Naive thymus-derived CD4-positive, alpha-beta T cell (primary cell): ENCODE measurements at regions not wholly inside any gene's neighbourhood (a gene's known extent, or its start where the extent isn't known, plus 50 kb on each side); places are given as distances from the start of the nearest gene placed in this dataset.

Experiments used
- ATAC-seq: fragments of 150-1000 bp; cut with Tn5 transposase; 2 replicates; pipeline ENCODE4 v1.10.0; 2021; ENCODE audit warnings: mild to moderate bottlenecking, moderate library complexity
- CTCF ChIA-PET: fragments of 350-600 bp; sonication (Branson Sonifier 250); formaldehyde crosslinking; loops from one replicate; lab custom pipeline; 2021; ENCODE audit warnings: antibody characterized with exemption; lab: Charles Lee
- POLR2A ChIA-PET: fragments of 350-600 bp; sonication (Branson Sonifier 250); formaldehyde crosslinking; loops from one replicate; lab custom pipeline; 2021; ENCODE audit warnings: antibody characterized with exemption, inconsistent platforms; lab: Charles Lee
- DNase-seq, 9 donors: peaks; one replicate each; pipeline versions ENCODE4 v3.0.0 to v3.0.0-alpha.2; 2020 to 2022; ENCODE audit warnings: mixed read lengths in 1 of 9
- H3K27ac ChIP-seq: one replicate; pipeline ENCODE4 v1.7.0; 2013; ENCODE audit warnings: mild to moderate bottlenecking, low read depth, low read length, moderate library complexity
- H3K27me3 ChIP-seq, 2 donors: one replicate each; pipeline ENCODE4 v1.7.0; 2013; ENCODE audit warnings: low read length in 2 of 2, mild to moderate bottlenecking in 2 of 2, moderate library complexity in 2 of 2; ENCODE audit not compliant: control insufficient read depth in 2 of 2, insufficient read depth in 2 of 2
- H3K36me3 ChIP-seq, 3 experiments: 1 replicate in 2 of 3; 2 replicates in 1 of 3; pipeline ENCODE4 v1.7.0; 2013; ENCODE audit warnings: low read length in 3 of 3, mild to moderate bottlenecking in 3 of 3, moderate library complexity in 1 of 3; ENCODE audit not compliant: insufficient read depth in 3 of 3, control insufficient read depth in 2 of 3
- H3K4me1 ChIP-seq, 2 donors: one replicate each; pipeline ENCODE4 v1.7.0; 2013; ENCODE audit warnings: low read length in 2 of 2, mild to moderate bottlenecking in 2 of 2, moderate library complexity in 1 of 2; ENCODE audit not compliant: control insufficient read depth in 2 of 2, insufficient read depth in 2 of 2
- H3K4me3 ChIP-seq: 2 replicates; pipeline ENCODE4 v1.7.0; 2013; ENCODE audit warnings: mild to moderate bottlenecking, low read length
- H3K9me3 ChIP-seq, 3 experiments: 1 replicate in 2 of 3; 2 replicates in 1 of 3; pipeline ENCODE4 v1.7.0; 2013; ENCODE audit warnings: low read length in 3 of 3; ENCODE audit not compliant: control insufficient read depth in 2 of 3
- H3K27ac Mint-ChIP-seq, 9 donors: one replicate each; pipeline ENCODE4 v1.8.0; 2020 to 2022; ENCODE audit warnings: mixed read lengths in 9 of 9, mild to moderate bottlenecking in 8 of 9, moderate library complexity in 5 of 9, inconsistent platforms in 2 of 9
- H3K27me3 Mint-ChIP-seq, 5 donors: one replicate each; pipeline ENCODE4 v1.8.0; 2021 to 2022; ENCODE audit warnings: mixed read lengths in 5 of 5, mild to moderate bottlenecking in 1 of 5
- H3K36me3 Mint-ChIP-seq, 5 donors: one replicate each; pipeline ENCODE4 v1.8.0; 2020 to 2022; ENCODE audit warnings: mixed read lengths in 5 of 5, mild to moderate bottlenecking in 3 of 5, inconsistent platforms in 1 of 5
- H3K4me1 Mint-ChIP-seq, 7 donors: one replicate each; pipeline ENCODE4 v1.8.0; 2020 to 2022; ENCODE audit warnings: mixed read lengths in 7 of 7, mild to moderate bottlenecking in 3 of 7, inconsistent platforms in 1 of 7
- H3K4me3 Mint-ChIP-seq, 10 donors: one replicate each; pipeline ENCODE4 v1.8.0; 2020 to 2022; ENCODE audit warnings: mild to moderate bottlenecking in 10 of 10, mixed read lengths in 10 of 10, moderate library complexity in 6 of 10, inconsistent platforms in 2 of 10
- H3K9me3 Mint-ChIP-seq, 11 donors: one replicate each; pipeline ENCODE4 v1.8.0; 2020 to 2022; ENCODE audit warnings: mixed read lengths in 11 of 11, mild to moderate bottlenecking in 4 of 11, inconsistent platforms in 1 of 11, moderate library complexity in 1 of 11
- intact Hi-C, 2 donors: fragments of 100-400 bp; cut with micrococcal nuclease; formaldehyde crosslinking; loops; one replicate each; pipeline ENCODE4 v1.15.1; 2023

GRCh38 chr4:1472148-1472797, 66.0 kb upstream of the NKX1-1 start:
- POLR2A ChIA-PET = no interaction called here
- DNase-seq = no peak
- H3K4me3 Mint-ChIP-seq = peak overlapping the region in 1 of 10 donors; percentile 25

DNA sequence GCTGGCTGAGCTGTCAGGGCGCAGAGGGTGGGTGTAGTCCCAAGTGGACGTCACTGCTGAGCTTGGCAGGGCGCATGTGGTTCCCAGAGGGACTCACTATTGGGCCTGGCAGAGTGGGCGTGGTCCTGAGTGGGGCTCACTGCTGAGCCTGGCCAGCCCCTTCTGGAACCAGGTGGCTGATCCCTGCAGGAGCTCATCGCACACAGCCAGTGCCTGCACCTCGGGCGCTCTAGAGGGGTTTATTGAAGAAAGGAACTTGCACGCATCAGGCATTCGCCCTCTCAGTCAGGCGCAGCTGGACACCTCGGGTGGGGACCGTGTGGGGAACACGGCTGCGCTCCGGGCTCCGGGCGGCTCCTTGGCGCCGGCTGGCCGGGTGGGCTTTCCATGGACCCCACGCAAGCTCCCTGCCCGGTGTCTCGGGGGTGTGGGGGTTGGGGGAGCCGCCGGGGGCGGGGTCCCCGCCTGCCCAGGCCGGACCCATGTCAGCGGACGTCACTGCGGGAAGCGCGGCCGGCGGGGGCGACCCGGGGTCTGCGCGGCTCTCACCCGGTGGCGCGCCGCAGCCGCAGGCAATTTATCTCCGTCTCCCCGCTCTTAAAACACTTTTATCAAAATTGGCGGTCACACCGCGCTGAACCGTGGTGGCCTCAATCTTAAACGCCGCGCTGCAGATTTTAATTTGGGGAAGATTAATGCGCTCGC, 65.4 kb upstream of the NKX1-1 start:
- no peaks in the 10 kb centered on the region for H3K4me1 Mint-ChIP-seq
- DNase-seq (no peak), ATAC-seq (no peak)
- Histone ChIP-seq H3K4me1 (no peaks in the 10 kb centered on the region), H3K27me3 (no peaks in the 10 kb centered on the region), H3K27ac (no peak overlapping the region), H3K36me3 (no peaks in the 10 kb centered on the region), H3K4me3 (no peak overlapping the region), H3K9me3 (peaks cover 0 to 8% (median 0%) of the 10 kb centered on the region in 3 experiments)
- H3K4me3 Mint-ChIP-seq = no peak overlapping the region
- ChIA-PET CTCF (interaction anchor here (0.6 kb wide), 1 partner anchor 652 kb away, joined by 3 read pairs; no protein-coding TSS in a partner anchor), POLR2A (no interaction called here)
- intact Hi-C loops = no loop called here
- peaks cover 4 to 22% (median 14%) of the 10 kb centered on the region in 11 donors for H3K9me3 Mint-ChIP-seq
- H3K36me3 Mint-ChIP-seq = peaks cover 0 to 15% (median 0%) of the 10 kb centered on the region in 5 donors
- H3K27ac Mint-ChIP-seq = no peak overlapping the region
- peaks cover 4 to 24% (median 14%) of the 10 kb centered on the region in 5 donors for H3K27me3 Mint-ChIP-seq

More at GRCh38 chr4:1472148-1472797, 66.0 kb upstream of the NKX1-1 start:
- H3K4me1 ChIP-seq = no peaks in the 10 kb centered on the region
- CTCF ChIA-PET = interaction anchor here (0.6 kb wide), 1 partner anchor 653 kb away, joined by 3 read pairs; no protein-coding TSS in a partner anchor
- H3K27me3 ChIP-seq = no peaks in the 10 kb centered on the region
- no peak for ATAC-seq
- Mint-ChIP-seq H3K27me3 (peaks cover 4 to 24% (median 14%) of the 10 kb centered on the region in 5 donors), H3K27ac (no peak overlapping the region), H3K9me3 (peaks cover 4 to 21% (median 13%) of the 10 kb centered on the region in 11 donors), H3K36me3 (peaks cover 0 to 15% (median 0%) of the 10 kb centered on the region in 5 donors), H3K4me1 (no peaks in the 10 kb centered on the region)
- H3K4me3 ChIP-seq = no peak overlapping the region
- H3K36me3 ChIP-seq = no peaks in the 10 kb centered on the region
- peaks cover 0 to 8% (median 0%) of the 10 kb centered on the region in 3 experiments for H3K9me3 ChIP-seq
- intact Hi-C loops = no loop called here
- H3K27ac ChIP-seq = no peak overlapping the region

DNA sequence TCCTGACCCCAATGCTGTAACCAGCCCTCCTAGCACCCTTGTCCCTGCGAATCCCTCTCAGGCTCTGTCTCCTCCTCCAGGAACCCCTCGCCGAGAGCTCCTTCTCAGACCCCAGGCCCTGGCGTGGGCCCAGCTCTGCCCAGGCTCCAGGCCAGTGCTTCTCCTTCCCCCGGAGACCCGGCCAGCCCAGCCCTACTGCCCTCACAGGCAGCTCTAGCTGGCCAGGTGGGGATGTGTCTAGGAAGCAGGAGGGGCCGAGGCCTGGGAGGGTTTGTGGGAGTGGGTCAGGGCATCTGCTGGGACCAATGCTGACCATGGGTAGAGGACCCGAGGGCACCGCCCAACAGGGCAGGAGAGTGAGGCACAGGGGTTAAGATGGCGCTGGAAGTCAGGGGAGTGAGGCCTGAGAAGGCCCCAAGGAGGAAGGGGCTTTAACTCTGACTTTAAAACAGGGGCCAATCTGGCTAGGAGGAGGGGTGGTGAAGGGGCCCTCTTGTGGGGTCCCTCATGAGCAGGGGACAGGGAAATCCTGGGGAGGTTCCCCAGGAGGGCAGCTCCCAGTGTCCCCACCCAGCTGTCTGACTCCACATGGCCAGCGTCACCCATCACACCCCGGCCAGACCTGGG, 64.7 kb upstream of the NKX1-1 start:
- ATAC-seq (no peak), DNase-seq (no peak)
- Histone ChIP-seq H3K36me3 (no peaks in the 10 kb centered on the region), H3K4me1 (no peaks in the 10 kb centered on the region), H3K4me3 (no peak overlapping the region), H3K9me3 (peaks cover 0 to 8% (median 0%) of the 10 kb centered on the region in 3 experiments), H3K27ac (no peak overlapping the region), H3K27me3 (no peaks in the 10 kb centered on the region)
- no peak overlapping the region for H3K4me3 Mint-ChIP-seq
- ChIA-PET POLR2A (no interaction called here), CTCF (no interaction called here)
- no peaks in the 10 kb centered on the region for H3K4me1 Mint-ChIP-seq
- peaks cover 4 to 20% (median 14%) of the 10 kb centered on the region in 11 donors for H3K9me3 Mint-ChIP-seq
- H3K36me3 Mint-ChIP-seq = peaks cover 0 to 15% (median 0%) of the 10 kb centered on the region in 5 donors
- H3K27ac Mint-ChIP-seq = no peak overlapping the region
- H3K27me3 Mint-ChIP-seq = peaks cover 4 to 24% (median 14%) of the 10 kb centered on the region in 5 donors
- intact Hi-C loops = no loop called here

GRCh38 chr4:1470393-1470670, 64.1 kb upstream of the NKX1-1 start:
- H3K27ac ChIP-seq = no peak overlapping the region
- intact Hi-C loops = no loop called here
- ChIA-PET CTCF (no interaction called here), POLR2A (no interaction called here)
- Mint-ChIP-seq H3K27me3 (peaks cover 4 to 25% (median 10%) of the 10 kb centered on the region in 5 donors), H3K4me1 (no peaks in the 10 kb centered on the region), H3K4me3 (no peak overlapping the region), H3K9me3 (peaks cover 4 to 14% (median 11%) of the 10 kb centered on the region in 11 donors), H3K27ac (no peak overlapping the region), H3K36me3 (peaks cover 0 to 10% (median 0%) of the 10 kb centered on the region in 5 donors)
- ATAC-seq (no peak), DNase-seq (no peak)
- H3K4me1 ChIP-seq = no peaks in the 10 kb centered on the region
- H3K36me3 ChIP-seq = no peaks in the 10 kb centered on the region
- H3K4me3 ChIP-seq = no peak overlapping the region
- H3K27me3 ChIP-seq = no peaks in the 10 kb centered on the region
- H3K9me3 ChIP-seq = peaks cover 0 to 8% (median 0%) of the 10 kb centered on the region in 3 experiments

DNA sequence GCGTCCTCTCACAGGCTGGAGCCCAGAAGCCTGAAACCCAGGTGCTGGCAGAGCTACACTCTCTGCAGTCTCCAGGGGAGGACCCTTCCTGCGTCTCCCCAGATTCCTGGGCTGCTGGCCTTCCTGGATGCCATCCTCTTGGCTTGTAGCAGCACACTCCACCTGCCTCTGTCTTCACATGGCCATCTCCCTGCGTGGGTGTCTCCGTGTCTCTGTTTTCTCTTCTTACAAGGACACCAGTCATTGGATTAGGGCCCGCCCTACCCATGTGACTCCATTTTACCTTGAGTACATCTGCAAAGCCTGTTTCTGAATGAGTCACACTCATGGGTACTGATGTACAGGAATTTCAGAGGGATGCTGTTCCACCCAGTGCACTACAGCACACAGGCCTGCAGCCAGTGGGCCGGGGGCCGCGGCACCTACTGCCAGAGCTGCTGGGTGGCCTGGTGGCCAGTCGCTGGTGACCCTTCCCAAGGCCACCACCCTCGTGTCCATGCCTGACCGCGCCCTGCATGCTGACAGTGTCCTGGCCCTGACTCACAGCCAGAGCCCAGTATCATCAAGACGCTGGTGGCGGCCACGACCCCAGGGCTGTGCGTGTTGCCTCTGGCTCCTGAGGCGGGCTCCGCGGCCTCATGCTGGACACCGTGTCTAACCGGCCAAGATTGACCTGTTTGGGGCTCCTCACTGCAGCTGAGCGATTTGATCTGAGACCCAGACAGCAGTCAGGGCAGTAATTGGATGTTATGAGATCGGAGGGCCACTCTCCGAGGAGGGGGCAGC, 63.6 kb upstream of the NKX1-1 start:
- H3K36me3 ChIP-seq = no peaks in the 10 kb centered on the region
- no peaks in the 10 kb centered on the region for H3K4me1 ChIP-seq
- H3K9me3 Mint-ChIP-seq = peaks cover 4 to 14% (median 11%) of the 10 kb centered on the region in 11 donors
- peaks cover 0 to 8% (median 0%) of the 10 kb centered on the region in 3 experiments for H3K9me3 ChIP-seq
- ATAC-seq (no peak), DNase-seq (no peak)
- H3K36me3 Mint-ChIP-seq = peaks cover 0 to 10% (median 0%) of the 10 kb centered on the region in 5 donors
- CTCF ChIA-PET = no interaction called here
- H3K27ac ChIP-seq = no peak overlapping the region
- H3K4me3 ChIP-seq = no peak overlapping the region
- no peak overlapping the region for H3K4me3 Mint-ChIP-seq
- POLR2A ChIA-PET = no interaction called here
- intact Hi-C loops = no loop called here
- no peaks in the 10 kb centered on the region for H3K27me3 ChIP-seq
- H3K4me1 Mint-ChIP-seq = no peaks in the 10 kb centered on the region
- H3K27me3 Mint-ChIP-seq = peaks cover 4 to 24% (median 9%) of the 10 kb centered on the region in 5 donors
- H3K27ac Mint-ChIP-seq = no peak overlapping the region

DNA sequence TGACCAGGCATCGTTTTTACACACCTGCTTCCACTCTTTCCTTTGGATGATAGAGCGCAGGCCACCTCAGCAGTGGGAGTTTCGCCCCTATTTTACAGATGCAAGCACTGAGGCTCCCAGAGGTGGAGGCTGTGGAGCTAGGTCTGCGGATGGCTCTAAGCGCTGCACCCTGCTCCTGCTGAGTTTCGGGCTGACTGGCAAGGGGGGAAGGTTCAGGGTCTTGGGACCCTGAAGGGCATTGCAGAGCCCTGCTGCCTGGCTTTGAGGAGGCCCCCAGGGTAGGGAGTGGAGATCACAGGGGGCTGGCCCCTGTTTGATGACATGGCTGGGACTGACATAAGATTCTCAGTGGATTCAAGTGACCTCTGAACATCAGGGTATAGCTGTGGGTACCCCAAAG, 62.8 kb upstream of the NKX1-1 start:
- ATAC-seq = no peak
- Histone ChIP-seq H3K36me3 (no peaks in the 10 kb centered on the region), H3K4me3 (no peak overlapping the region), H3K9me3 (peaks cover 0 to 8% (median 0%) of the 10 kb centered on the region in 3 experiments), H3K27me3 (no peaks in the 10 kb centered on the region), H3K4me1 (no peaks in the 10 kb centered on the region), H3K27ac (no peak overlapping the region)
- Mint-ChIP-seq H3K27ac (no peak overlapping the region), H3K9me3 (peaks cover 2 to 14% (median 11%) of the 10 kb centered on the region in 11 donors), H3K36me3 (peaks cover 0 to 10% (median 0%) of the 10 kb centered on the region in 5 donors), H3K4me3 (no peak overlapping the region), H3K27me3 (peaks cover 2 to 19% (median 4%) of the 10 kb centered on the region in 5 donors), H3K4me1 (no peaks in the 10 kb centered on the region)
- ChIA-PET POLR2A (no interaction called here), CTCF (no interaction called here)
- DNase-seq = no peak
- intact Hi-C loops = no loop called here
